Neutrophil (primary cell): ENCODE measurements at regions not wholly inside any gene's neighbourhood (a gene's known extent, or its start where the extent isn't known, plus 50 kb on each side); places are given as distances from the start of the nearest gene placed in this dataset.

Source experiments
- H3K27ac ChIP-seq: fragments of 200-600 bp; sonication (generic); 2 replicates; pipeline ENCODE4 v1.5.1; 2016; ENCODE audit warnings: mild to moderate bottlenecking, moderate library complexity
- H3K27me3 ChIP-seq: fragments of 200-600 bp; sonication (generic); 2 replicates; pipeline ENCODE4 v1.6.0; 2016; ENCODE audit warnings: mild to moderate bottlenecking
- H3K36me3 ChIP-seq: fragments of 200-600 bp; sonication (generic); 2 replicates; pipeline ENCODE4 v1.5.1; 2017
- H3K4me1 ChIP-seq, 2 experiments: fragments of 200-600 bp in 1 of 2; sonication (generic) in 1 of 2; 1 replicate in 1 of 2; 2 replicates in 1 of 2; pipeline versions ENCODE4 v1.5.1 to v1.6.1; 2013 to 2016; ENCODE audit warnings: low read depth in 1 of 2, low read length in 1 of 2, mild to moderate bottlenecking in 1 of 2, moderate library complexity in 1 of 2; ENCODE audit not compliant: control insufficient read depth in 1 of 2, insufficient read depth in 1 of 2
- H3K4me3 ChIP-seq, 2 experiments: fragments of 200-600 bp in 1 of 2; sonication (generic) in 1 of 2; 1 replicate in 1 of 2; 2 replicates in 1 of 2; pipeline ENCODE4 v1.5.1; 2013 to 2016; ENCODE audit warnings: low read depth in 1 of 2, low read length in 1 of 2, mild to moderate bottlenecking in 1 of 2, moderate library complexity in 1 of 2
- H3K9me3 ChIP-seq: fragments of 200-600 bp; sonication (generic); 2 replicates; pipeline ENCODE4 v1.5.1; 2016
- TF ChIP-seq, protein P1 (sequence below): fragments of 200-600 bp; sonication (generic); IDR thresholded peaks from 2 replicates; pipeline ENCODE4 v1.5.1; 2016; ENCODE audit warnings: antibody characterized with exemption

DNA sequence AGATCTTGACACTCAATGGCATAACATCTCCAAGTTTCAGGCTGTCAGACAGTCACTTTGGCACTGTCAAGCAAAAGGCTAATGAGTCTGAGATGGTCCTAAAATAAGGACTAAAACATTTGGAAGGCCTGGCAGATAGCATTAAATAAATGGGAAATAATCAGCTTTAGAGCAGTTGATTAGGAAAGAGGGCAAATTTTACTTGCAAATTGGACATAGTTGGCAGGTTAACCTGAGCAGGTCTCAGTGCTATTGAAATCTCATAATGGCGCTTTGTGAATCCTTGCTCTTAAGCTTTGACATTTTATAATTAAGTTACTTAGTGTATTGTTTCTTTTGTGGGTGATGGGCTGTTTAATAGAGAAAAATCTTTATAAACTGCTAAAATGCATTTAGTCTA is 1003.1 kb upstream of the GBE1 start:
- H3K27me3 ChIP-seq, result no peaks in the 10 kb centered on the region
- H3K36me3 ChIP-seq, result no peaks in the 10 kb centered on the region
- H3K4me3 ChIP-seq, result no peak overlapping the region
- H3K9me3 ChIP-seq, result no peaks in the 10 kb centered on the region
- H3K4me1 ChIP-seq, result no peaks in the 10 kb centered on the region
- H3K27ac ChIP-seq, result no peak overlapping the region
- TF ChIP-seq, protein P1, sequence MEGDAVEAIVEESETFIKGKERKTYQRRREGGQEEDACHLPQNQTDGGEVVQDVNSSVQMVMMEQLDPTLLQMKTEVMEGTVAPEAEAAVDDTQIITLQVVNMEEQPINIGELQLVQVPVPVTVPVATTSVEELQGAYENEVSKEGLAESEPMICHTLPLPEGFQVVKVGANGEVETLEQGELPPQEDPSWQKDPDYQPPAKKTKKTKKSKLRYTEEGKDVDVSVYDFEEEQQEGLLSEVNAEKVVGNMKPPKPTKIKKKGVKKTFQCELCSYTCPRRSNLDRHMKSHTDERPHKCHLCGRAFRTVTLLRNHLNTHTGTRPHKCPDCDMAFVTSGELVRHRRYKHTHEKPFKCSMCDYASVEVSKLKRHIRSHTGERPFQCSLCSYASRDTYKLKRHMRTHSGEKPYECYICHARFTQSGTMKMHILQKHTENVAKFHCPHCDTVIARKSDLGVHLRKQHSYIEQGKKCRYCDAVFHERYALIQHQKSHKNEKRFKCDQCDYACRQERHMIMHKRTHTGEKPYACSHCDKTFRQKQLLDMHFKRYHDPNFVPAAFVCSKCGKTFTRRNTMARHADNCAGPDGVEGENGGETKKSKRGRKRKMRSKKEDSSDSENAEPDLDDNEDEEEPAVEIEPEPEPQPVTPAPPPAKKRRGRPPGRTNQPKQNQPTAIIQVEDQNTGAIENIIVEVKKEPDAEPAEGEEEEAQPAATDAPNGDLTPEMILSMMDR, result no peak

DNA sequence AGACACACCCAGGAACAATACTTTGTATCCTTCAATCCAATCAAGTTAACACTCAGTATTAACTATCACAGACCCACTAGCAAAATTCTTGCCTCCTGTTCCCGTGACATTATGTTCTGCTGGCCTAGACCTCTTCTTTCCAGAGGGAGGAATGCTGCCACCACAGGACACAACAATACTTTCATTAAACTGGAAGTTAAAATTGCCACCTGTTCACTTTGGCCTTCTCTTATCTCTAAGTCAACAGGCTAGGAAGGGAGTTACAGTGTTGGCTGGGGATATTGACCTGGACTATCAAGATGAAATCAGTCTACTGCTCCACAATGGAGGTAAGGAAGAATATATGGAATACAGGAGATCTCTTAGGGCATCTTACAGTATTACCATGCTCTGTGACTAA is 1000.4 kb upstream of the GBE1 start:
- TF ChIP-seq, protein P1, result no peak
- Histone ChIP-seq H3K9me3 (no peaks in the 10 kb centered on the region), H3K4me3 (no peak overlapping the region), H3K27ac (no peak overlapping the region), H3K27me3 (no peaks in the 10 kb centered on the region), H3K4me1 (no peaks in the 10 kb centered on the region), H3K36me3 (no peaks in the 10 kb centered on the region)

DNA sequence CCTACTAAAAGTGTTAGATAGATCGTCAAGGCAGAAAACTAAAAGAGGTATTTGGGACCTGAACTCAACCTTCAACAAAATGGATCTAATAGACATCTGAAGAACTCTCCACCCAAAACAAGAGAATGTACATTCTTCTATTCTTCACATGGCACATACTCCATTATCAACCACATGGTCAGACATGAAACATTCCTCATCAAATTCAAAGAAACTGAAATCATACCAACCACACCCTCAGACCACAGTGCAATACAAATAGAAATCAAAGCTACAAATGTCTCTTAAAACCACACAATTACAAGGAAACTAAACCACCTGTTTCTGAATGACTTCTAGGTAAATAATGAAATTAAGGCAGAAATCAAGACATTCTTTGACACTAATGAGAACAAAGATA is 984.1 kb upstream of the GBE1 start:
- Histone ChIP-seq H3K4me1 (no peaks in the 10 kb centered on the region), H3K4me3 (no peak overlapping the region), H3K9me3 (peaks cover 5% of the 10 kb centered on the region), H3K36me3 (no peaks in the 10 kb centered on the region), H3K27me3 (no peaks in the 10 kb centered on the region), H3K27ac (no peak overlapping the region)
- TF ChIP-seq, protein P1, result no peak

DNA sequence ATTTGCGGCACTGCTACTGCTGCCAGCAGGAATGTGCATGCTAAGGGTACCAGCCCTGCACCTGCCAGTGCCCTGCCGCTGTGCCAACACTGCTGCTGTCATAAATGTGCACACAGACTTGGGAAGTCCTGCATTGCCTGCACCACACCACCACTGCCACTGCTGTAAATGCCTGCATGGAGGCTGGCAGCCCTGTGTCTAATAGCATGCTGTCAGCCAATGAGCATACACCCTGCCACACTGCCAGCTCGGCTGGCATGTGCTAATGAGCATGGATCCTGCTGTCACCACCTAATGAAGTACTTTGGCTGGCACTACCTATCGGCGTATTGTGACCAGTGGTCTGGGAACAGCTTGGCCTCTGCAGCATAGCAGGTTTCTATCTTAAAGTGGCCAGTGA is 981.8 kb upstream of the GBE1 start:
- no peaks in the 10 kb centered on the region for H3K27me3 ChIP-seq
- H3K36me3 ChIP-seq, result no peaks in the 10 kb centered on the region
- no peaks in the 10 kb centered on the region for H3K4me1 ChIP-seq
- peaks cover 5% of the 10 kb centered on the region for H3K9me3 ChIP-seq
- no peak overlapping the region for H3K4me3 ChIP-seq
- no peak overlapping the region for H3K27ac ChIP-seq
- TF ChIP-seq, protein P1, result no peak

DNA sequence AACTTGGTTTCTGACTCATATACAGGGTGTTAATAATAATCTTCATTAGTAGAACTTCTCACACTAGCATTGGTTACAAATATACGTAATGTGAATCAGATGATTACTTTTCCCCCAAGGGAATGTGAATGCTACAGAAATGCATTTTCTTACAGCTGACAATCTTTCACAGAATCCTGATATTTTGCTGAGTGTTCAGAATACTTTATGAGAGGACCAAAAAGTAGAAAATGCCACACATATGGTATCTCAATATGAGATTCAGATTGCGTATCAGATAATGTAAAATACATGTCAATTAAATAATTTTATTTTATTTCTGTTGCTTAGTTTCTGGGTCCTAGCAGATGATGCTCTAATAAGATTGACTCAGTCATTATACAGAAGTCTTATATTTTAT is 979.9 kb upstream of the GBE1 start:
- peaks cover 5% of the 10 kb centered on the region for H3K9me3 ChIP-seq
- H3K4me1 ChIP-seq, result no peaks in the 10 kb centered on the region
- H3K27me3 ChIP-seq, result no peaks in the 10 kb centered on the region
- H3K36me3 ChIP-seq, result no peaks in the 10 kb centered on the region
- TF ChIP-seq, protein P1, result no peak
- no peak overlapping the region for H3K4me3 ChIP-seq
- H3K27ac ChIP-seq, result no peak overlapping the region

DNA sequence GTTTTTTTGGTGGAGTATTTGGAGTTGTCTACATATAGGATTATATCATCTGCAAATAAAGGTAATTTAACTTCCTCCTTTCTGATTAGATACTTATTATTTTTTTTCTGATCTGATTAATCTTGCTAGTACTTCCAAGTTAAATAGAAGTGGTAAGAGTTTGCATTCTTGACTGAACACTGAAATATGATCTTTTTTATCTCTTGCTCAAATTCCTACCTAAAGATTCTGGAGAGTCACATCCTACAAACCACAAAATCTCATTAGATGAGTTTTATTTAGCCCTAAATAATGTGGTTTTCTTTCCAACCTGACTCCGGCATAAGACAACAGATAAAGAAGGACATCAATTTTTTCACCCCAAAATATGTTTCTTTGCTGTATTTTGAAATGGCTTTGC is 977.9 kb upstream of the GBE1 start:
- no peak overlapping the region for H3K4me3 ChIP-seq
- H3K27ac ChIP-seq, result no peak overlapping the region
- H3K27me3 ChIP-seq, result no peaks in the 10 kb centered on the region
- no peaks in the 10 kb centered on the region for H3K36me3 ChIP-seq
- H3K4me1 ChIP-seq, result no peaks in the 10 kb centered on the region
- TF ChIP-seq, protein P1, result no peak
- H3K9me3 ChIP-seq, result peaks cover 5% of the 10 kb centered on the region
